GM12892 (cell line): ENCODE measurements at regions not wholly inside any gene's neighbourhood (a gene's known extent, or its start where the extent isn't known, plus 50 kb on each side); places are given as distances from the start of the nearest gene placed in this dataset.

ENCODE experiments used
- POLR2A ChIP-seq: IDR thresholded peaks from 2 replicates; pipeline ENCODE4 v1.6.1; 2011; ENCODE audit warnings: low read depth, low read length, control low read depth
- POLR2AphosphoS5 ChIP-seq: IDR thresholded peaks from 2 replicates; pipeline ENCODE4 v1.6.1; 2011; ENCODE audit warnings: low read depth, low read length, control low read depth
- TAF1 ChIP-seq: IDR thresholded peaks from 2 replicates; pipeline ENCODE4 v1.6.1; 2011; ENCODE audit warnings: low read depth, mild to moderate bottlenecking, control low read depth, low read length, borderline replicate concordance

DNA sequence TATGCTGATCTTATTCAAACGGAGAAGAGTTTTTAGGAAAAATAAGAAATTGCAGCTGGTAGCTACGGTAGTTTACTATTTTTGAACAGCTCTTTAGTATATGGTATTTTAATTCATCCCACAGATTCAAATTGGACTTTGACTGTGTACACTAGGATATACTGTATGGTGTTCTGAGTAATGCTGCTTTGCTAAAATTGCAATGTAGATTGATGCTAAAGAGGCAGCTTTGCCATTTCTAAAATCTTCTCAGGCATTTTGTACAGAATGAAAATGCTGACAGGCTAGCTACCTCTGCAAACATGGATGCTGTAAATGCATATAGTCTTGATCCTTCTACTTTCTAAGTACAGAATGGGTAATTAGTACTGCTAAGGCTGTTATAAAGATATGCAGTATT is 826.6 kb upstream of the POU3F3 start:
- no peak for TF ChIP-seq POLR2AphosphoS5
- no peak for TF ChIP-seq POLR2A
- TF ChIP-seq TAF1: no peak
